ENCODE measurements at regions not wholly inside any gene's neighbourhood (a gene's known extent, or its start where the extent isn't known, plus 50 kb on each side); places are given as distances from the start of the nearest gene placed in this dataset.
A peak's percentile ranks its signal among the peaks of the same experiment; 100 is the strongest.

GRCh38 chr22:47285981-47286380 lies 523.5 kb downstream of the TBC1D22A start:
- DNase-seq: no peak

- no peak for DNase-seq
These were observed 522.4 kb downstream of the TBC1D22A start for GRCh38 chr22:47284822-47285221.

- no peak for DNase-seq
These were observed 521.9 kb downstream of the TBC1D22A start for GRCh38 chr22:47284360-47284759.

GRCh38 chr22:47283616-47284270 lies 521.3 kb downstream of the TBC1D22A start:
- no peak for DNase-seq

GRCh38 chr22:47282851-47283250 lies 520.4 kb downstream of the TBC1D22A start:
- DNase-seq: no peak

- no peak for DNase-seq
These were observed 519.9 kb downstream of the TBC1D22A start for GRCh38 chr22:47282366-47282765.

GRCh38 chr22:47281126-47282106 lies 519.0 kb downstream of the TBC1D22A start:
- no peak for DNase-seq

- DNase-seq: no peak
These were observed 517.9 kb downstream of the TBC1D22A start for GRCh38 chr22:47280301-47280700.

- no peak for DNase-seq
These were observed 517.3 kb downstream of the TBC1D22A start for GRCh38 chr22:47279746-47280145.

- DNase-seq: no peak
These were observed 516.9 kb downstream of the TBC1D22A start for GRCh38 chr22:47279337-47279736.

GRCh38 chr22:47278655-47279054 lies 516.2 kb downstream of the TBC1D22A start:
- DNase-seq: no peak

- no peak for DNase-seq
These were observed 515.1 kb downstream of the TBC1D22A start for GRCh38 chr22:47277531-47277930.

- DNase-seq: no peak
These were observed 514.5 kb downstream of the TBC1D22A start for GRCh38 chr22:47276991-47277390.

- no peak for DNase-seq
These were observed 514.0 kb downstream of the TBC1D22A start for GRCh38 chr22:47276450-47276820.

- DNase-seq: peak in 1 of 4 experiments; percentile 1
These were observed 513.4 kb downstream of the TBC1D22A start for GRCh38 chr22:47275605-47276449.

GRCh38 chr22:47274196-47274595 lies 511.7 kb downstream of the TBC1D22A start:
- no peak for DNase-seq

- DNase-seq: no peak
These were observed 508.1 kb downstream of the TBC1D22A start for GRCh38 chr22:47270463-47271135.

- DNase-seq: no peak
These were observed 507.2 kb downstream of the TBC1D22A start for GRCh38 chr22:47269516-47270088.

- no peak for DNase-seq
These were observed 505.2 kb downstream of the TBC1D22A start for GRCh38 chr22:47267513-47268282.

- DNase-seq: no peak
These were observed 503.9 kb downstream of the TBC1D22A start for GRCh38 chr22:47266329-47266728.

- DNase-seq: no peak
These were observed 498.1 kb downstream of the TBC1D22A start for GRCh38 chr22:47260551-47260950.
